ENCODE measurements at regions not wholly inside any gene's neighbourhood (a gene's known extent, or its start where the extent isn't known, plus 50 kb on each side); places are given as distances from the start of the nearest gene placed in this dataset.

DNA sequence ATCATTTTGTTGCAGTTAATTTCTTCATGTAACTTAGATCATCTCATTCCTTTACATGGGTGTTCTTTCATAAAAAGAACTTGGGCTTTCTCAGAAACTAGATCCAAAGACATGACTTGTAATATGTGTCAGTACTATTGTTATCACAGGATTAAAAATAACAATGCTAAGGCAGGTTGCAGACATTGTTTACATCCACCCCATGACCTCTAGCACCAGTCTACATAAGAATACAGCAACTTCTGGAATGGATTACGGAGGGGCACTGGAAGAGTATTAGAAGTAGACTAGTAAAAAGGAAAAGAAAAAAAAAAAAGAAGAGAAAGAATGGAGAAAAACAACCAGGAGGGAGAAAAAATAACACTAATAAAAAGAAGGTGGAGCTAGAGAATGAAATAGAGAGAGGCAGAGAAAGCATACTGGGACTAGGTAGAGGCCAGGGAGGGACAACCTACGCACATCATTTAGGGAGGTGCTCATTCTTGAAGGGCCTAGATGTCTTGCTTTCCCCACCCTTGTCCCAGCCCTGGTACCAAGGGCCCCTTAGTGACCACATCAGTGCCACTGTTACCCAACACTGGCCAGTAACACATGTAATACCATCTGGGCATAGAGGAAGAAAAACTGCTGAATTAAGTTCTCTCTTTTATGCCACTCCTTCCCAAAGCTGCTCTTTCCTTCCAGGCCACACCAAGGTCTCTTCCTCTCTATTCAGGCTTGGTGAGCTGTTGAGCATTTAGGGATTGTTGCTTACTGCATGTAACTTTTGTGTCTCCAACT lies 70.6 kb upstream of the KLF7 start:
- TF ChIP-seq YY1 (IDR thresholded peaks at IDR 0.05; ENCODE audit: insufficient read depth, insufficient read length) (no peak), ZNF274 (IDR thresholded peaks at IDR 0.05; ENCODE audit: low read depth, low read length) (no peak)

Measured in NT2/D1 (cell line).